Midbrain (tissue), 1 donor: ENCODE measurements at regions not wholly inside any gene's neighbourhood (a gene's known extent, or its start where the extent isn't known, plus 50 kb on each side); places are given as distances from the start of the nearest gene placed in this dataset.
"Not testable (repeated sequence)": the region's sequence is repeated elsewhere in the genome, so short reads cannot be mapped to it uniquely, and the experiment has no call there.

Source experiments
- DNase-seq: peaks from one replicate; lab custom pipeline; 2025; lab: John Stamatoyannopoulos, UW

DNA sequence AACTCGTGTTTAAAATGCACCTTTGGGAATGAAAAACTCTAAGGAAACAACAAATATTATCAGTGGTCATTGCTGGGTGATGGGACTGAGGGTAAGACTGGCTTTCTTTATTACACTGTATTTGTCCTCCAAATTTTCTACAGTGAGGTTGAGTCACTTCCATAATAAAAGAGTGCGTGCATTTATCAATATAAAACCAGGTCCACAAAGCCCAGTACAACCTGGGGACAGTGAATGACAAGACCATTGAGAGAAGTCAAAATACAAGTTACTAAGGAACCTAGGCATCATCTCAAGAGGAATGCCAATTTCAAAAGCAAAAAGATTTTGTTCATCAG is 76.4 kb downstream of the MAGED4 start:
- no peak for DNase-seq

- DNase-seq, result peak; percentile 95
Measured at GRCh38 chrX:52261463-52262194, 76.9 kb downstream of the MAGED4 start.

DNA sequence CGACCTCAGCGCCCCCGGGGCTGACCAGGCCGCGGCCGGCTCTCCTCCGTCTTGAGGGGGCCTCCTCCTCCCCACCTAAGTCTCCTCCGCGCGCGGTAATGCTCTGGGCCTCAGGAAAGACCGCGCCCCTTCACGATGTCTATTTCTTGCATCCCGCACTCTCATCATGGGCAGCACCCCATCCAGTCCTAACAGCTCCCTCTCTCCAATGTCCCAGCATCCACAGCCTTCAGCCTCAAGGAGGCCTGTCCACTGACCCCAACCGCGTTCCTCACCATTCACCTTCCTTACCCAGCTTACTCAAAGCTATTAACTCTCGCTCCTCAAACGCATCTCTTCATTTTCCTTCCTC is 77.5 kb downstream of the MAGED4 start:
- DNase-seq, result no peak

DNA sequence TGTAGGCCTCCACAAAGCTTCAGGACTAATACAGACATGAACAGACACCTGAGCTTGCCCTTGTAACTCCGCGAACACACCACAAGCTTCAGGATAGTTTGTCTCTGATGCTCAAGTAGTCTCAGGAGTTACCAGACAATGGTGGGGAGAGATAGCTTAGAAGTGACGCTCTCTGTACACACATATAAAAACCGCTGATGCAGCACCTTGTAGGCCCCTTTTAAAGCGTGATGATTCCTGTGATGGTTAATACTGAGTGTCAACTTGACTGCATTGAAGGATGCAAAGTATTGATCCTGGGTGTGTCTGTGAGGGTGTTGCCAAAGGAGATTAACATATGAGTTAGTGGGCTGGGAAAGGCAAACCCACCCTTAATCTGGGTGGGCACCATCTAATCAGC is 78.7 kb downstream of the MAGED4 start:
- DNase-seq, result no peak

- DNase-seq, result no peak
Measured at GRCh38 chrX:52265713-52266112, 81.0 kb downstream of the MAGED4 start.

DNA sequence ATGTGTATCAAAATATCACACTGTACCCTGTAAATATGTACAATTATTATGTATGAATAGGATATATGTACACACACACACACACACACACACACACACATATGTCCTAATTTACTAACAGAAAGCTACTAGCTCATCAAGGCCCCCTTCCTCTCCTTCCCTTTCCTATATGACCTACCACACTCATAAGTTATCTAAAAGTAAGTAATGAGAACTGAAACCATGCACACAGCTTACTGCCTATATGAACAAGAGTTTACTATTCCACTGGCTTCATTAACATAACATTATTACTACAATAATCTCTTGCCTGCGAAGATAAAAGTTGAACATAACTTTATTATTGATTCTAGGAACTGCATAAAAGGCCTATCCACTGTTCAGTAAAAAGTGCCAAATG is 83.8 kb downstream of the MAGED4 start:
- DNase-seq, result not testable (repeated sequence)

GRCh38 chrX:52270453-52271116 is 85.9 kb downstream of the MAGED4 start:
- no peak for DNase-seq

DNA sequence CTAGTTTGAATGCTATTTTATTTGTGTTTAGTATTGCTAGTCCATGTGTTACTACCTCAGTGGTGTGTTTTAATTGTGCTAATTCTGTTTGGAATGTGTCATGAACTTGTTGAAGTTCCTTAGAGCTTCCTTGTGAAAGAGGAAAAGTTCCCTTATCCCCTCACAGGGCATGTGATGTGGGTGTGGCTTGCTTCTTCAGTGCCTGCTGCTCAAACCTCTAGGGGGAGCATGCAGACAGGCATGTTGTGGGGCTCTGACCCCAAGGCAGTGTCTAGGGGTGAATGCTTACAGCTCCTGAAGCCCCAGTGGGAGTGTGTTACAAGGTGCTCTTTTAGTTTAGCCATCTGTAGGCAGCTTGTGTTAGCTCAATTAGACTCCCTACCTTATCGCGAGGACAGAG is 86.5 kb downstream of the MAGED4 start:
- DNase-seq, result no peak

DNA sequence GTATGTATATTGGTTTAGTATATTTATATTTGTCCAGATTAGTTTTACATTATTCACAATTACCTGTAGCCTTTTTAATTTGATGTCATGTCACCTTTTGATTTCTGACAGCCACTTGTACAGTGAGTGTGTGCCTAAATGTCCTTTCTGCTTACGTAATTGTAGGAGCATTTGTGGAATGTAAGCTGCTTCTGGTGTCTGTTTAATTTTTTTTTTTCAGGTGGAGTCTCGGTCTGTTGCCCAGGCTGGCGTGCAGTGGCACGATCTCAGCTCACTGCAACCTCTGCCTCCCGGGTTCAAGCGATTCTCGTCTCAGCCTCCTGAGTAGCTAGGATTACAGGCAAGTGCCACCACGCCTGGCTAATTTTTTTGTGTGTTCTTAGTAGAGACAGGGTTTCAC is 91.2 kb upstream of the XAGE2 start:
- DNase-seq, result no peak

DNA sequence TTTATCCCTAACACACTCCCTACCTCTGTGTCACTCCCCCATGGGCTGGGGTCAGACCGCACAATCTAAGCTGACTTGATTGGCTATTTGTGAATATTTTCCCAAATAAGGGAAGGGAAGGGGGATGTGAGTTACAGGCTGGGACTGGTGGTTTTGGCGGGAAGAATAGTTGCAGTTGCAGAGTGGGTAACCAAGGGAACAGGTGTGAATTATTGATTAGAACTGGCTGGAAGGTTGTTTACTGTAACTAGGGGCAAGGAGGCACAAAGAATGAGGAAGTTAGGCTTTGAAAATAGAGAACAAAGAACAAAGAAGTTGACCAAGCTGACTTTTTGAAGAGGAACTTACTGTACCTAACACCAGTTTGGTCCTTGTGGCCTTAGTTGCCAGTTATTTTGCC is 88.0 kb upstream of the XAGE2 start:
- DNase-seq, result no peak

DNA sequence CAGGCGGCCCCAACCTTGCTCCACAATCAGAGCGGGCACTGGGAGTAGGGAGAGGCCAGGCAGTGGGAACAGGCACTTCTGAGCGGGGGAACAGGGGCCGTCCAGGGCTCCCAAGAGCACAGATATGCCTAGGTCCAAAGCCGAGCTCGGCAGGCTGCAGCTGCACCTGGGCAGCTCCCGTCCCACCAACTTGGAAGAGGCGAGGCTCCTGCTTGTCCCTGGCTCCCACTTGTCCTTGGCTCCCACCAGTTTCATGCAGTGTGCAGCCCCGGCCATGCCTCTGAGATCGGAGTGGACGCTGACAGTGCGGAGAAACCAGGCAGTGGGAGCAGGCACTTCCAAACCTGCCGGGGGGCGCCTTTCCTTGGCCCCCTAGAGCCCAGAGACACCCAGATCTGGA is 84.0 kb upstream of the XAGE2 start:
- DNase-seq, result no peak

- DNase-seq, result not testable (repeated sequence)
Measured at GRCh38 chrX:52298968-52299367, 69.9 kb upstream of the XAGE2 start.

- not testable (repeated sequence) for DNase-seq
Measured at GRCh38 chrX:52308532-52308931, 60.3 kb upstream of the XAGE2 start.
